ENCODE measurements at regions not wholly inside any gene's neighbourhood (a gene's known extent, or its start where the extent isn't known, plus 50 kb on each side); places are given as distances from the start of the nearest gene placed in this dataset.
"Not testable (repeated sequence)": the region's sequence is repeated elsewhere in the genome, so short reads cannot be mapped to it uniquely, and the experiment has no call there.

GRCh38 chr6:50571230-50571629 lies 142.1 kb upstream of the TFAP2D start:
- TF ChIP-seq CTCF (IDR thresholded peaks at IDR 0.05); POLR2AphosphoS5 (IDR thresholded peaks at IDR 0.05); POLR2A (IDR thresholded peaks at IDR 0.05; ENCODE audit: low read depth): not testable (repeated sequence)
